Activated CD4-positive, alpha-beta T cell treated with anti-CD3 and anti-CD28 coated beads, Interleukin-2, Interleukin-6, amounts not matched to agents 100 ng/mL and 50 ng/mL, durations not matched to agents 16 hours and 8 hours (primary cell): ENCODE measurements at regions not wholly inside any gene's neighbourhood (a gene's known extent, or its start where the extent isn't known, plus 50 kb on each side); places are given as distances from the start of the nearest gene placed in this dataset.

ENCODE experiments used
- DNase-seq: peaks from one replicate; pipeline ENCODE4 v3.0.0-alpha.2; 2020

GRCh38 chr2:122135021-122135937, 379.8 kb downstream of the TSN start:
- no peak for DNase-seq

GRCh38 chr2:122136056-122136455, 380.6 kb downstream of the TSN start:
- peak; percentile 23 for DNase-seq

- DNase-seq, result no peak
Measured at GRCh38 chr2:122138561-122138960, 383.1 kb downstream of the TSN start.

- DNase-seq, result no peak
Measured at GRCh38 chr2:122139739-122140420, 384.4 kb downstream of the TSN start.

GRCh38 chr2:122144884-122145283, 389.4 kb downstream of the TSN start:
- DNase-seq, result no peak

GRCh38 chr2:122145856-122146255, 390.4 kb downstream of the TSN start:
- no peak for DNase-seq

- no peak for DNase-seq
Measured at GRCh38 chr2:122148128-122148767, 392.8 kb downstream of the TSN start.

GRCh38 chr2:122150524-122151280, 395.3 kb downstream of the TSN start:
- DNase-seq, result no peak

- no peak for DNase-seq
Measured at GRCh38 chr2:122152571-122152970, 397.1 kb downstream of the TSN start.

GRCh38 chr2:122156176-122156890, 400.9 kb downstream of the TSN start:
- DNase-seq, result no peak

- DNase-seq, result no peak
Measured at GRCh38 chr2:122157158-122157557, 401.7 kb downstream of the TSN start.

GRCh38 chr2:122163617-122164016, 408.2 kb downstream of the TSN start:
- DNase-seq, result no peak

- DNase-seq, result no peak
Measured at GRCh38 chr2:122164964-122165363, 409.5 kb downstream of the TSN start.

- DNase-seq, result no peak
Measured at GRCh38 chr2:122166820-122167219, 411.4 kb downstream of the TSN start.

GRCh38 chr2:122167515-122167914, 412.1 kb downstream of the TSN start:
- no peak for DNase-seq

GRCh38 chr2:122168799-122169198, 413.3 kb downstream of the TSN start:
- no peak for DNase-seq

- DNase-seq, result no peak
Measured at GRCh38 chr2:122172812-122173211, 417.4 kb downstream of the TSN start.

- DNase-seq, result no peak
Measured at GRCh38 chr2:122174061-122174460, 418.6 kb downstream of the TSN start.

GRCh38 chr2:122179492-122180165, 424.2 kb downstream of the TSN start:
- DNase-seq, result no peak

- DNase-seq, result no peak
Measured at GRCh38 chr2:122180972-122181371, 425.5 kb downstream of the TSN start.

- DNase-seq, result no peak
Measured at GRCh38 chr2:122182616-122183355, 427.3 kb downstream of the TSN start.
